Neural cell (in vitro differentiated cells): ENCODE measurements at regions not wholly inside any gene's neighbourhood (a gene's known extent, or its start where the extent isn't known, plus 50 kb on each side); places are given as distances from the start of the nearest gene placed in this dataset.

Experiments used
- CTCF ChIP-seq: fragments of 450-650 bp; IDR thresholded peaks from 2 replicates; pipeline ENCODE4 v1.5.1; 2014; ENCODE audit warnings: antibody characterized with exemption, mild to moderate bottlenecking, moderate library complexity; ENCODE audit not compliant: poor library complexity, severe bottlenecking
- EP300 ChIP-seq: fragments of 450-650 bp; conservative IDR thresholded peaks from 2 replicates; pipeline ENCODE4 v1.6.1; 2014; ENCODE audit warnings: antibody characterized with exemption, mild to moderate bottlenecking, moderate library complexity; ENCODE audit not compliant: poor library complexity, severe bottlenecking
- EZH2 ChIP-seq: fragments of 200-600, 300-800 bp; shearing (Covaris generic), sonication (generic); IDR thresholded peaks from 2 replicates; pipeline ENCODE4 v1.6.1; 2014; ENCODE audit warnings: antibody characterized with exemption, low read length, borderline replicate concordance, mild to moderate bottlenecking; ENCODE audit not compliant: insufficient read depth, poor library complexity, severe bottlenecking
- MXI1 ChIP-seq: fragments of 450-650 bp; conservative IDR thresholded peaks from 2 replicates; pipeline ENCODE4 v1.6.1; 2014; ENCODE audit warnings: antibody characterized with exemption, mild to moderate bottlenecking; ENCODE audit not compliant: poor library complexity, severe bottlenecking
- POLR2AphosphoS5 ChIP-seq: IDR thresholded peaks from 2 replicates; pipeline ENCODE4 v1.6.1; 2012
- SMC3 ChIP-seq: fragments of 450-650 bp; conservative IDR thresholded peaks from 2 replicates; pipeline ENCODE4 v1.6.1; 2014; ENCODE audit warnings: antibody characterized with exemption, mild to moderate bottlenecking, moderate library complexity; ENCODE audit not compliant: poor library complexity
- TAF1 ChIP-seq: IDR thresholded peaks from 2 replicates; pipeline ENCODE4 v1.6.1; 2012; ENCODE audit warnings: low read depth
- TF ChIP-seq, protein P1 (sequence below): IDR thresholded peaks from 2 replicates; pipeline ENCODE4 v1.6.1; 2012; ENCODE audit warnings: borderline replicate concordance

DNA sequence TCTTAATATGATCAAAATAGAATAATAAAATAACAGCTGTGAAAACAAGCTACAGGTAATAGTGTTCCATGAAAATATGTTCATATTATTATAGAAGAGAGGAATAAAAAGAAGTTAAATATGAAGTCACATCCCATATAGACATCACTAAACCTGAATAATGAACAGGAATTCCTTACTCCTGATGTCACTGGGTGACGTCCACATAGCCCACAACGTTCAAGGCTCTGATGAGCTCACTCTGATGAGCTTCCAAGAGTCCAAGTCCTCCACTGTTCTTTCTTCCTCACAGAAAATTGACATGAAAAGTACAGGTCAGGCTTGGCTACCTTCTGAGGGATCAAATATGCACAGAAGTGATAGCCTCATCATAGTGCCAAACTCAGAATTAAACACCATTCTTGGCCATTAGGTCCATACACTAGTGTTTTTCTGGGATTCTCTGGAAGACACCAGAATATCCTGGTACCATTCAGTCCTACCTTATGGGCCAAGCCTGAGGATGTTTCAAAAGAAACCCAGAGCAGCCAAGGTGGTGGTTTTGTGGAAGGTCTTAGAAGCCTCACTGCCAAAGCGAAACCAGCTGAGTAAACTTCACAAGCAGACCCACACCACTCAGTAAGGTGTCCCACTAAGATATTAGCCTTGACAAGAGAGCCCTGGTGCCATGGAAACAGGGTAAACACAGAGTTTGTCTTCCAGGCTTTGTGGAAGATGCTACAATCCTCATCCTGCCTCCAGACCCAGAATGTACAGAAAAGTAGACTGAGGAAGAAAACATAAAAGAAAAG, 138.4 kb upstream of the HHIP start:
- TF ChIP-seq CTCF (no peak), MXI1 (no peak), EP300 (no peak), POLR2AphosphoS5 (no peak), TAF1 (no peak), EZH2 (no peak), SMC3 (no peak)
- TF ChIP-seq, protein P1, sequence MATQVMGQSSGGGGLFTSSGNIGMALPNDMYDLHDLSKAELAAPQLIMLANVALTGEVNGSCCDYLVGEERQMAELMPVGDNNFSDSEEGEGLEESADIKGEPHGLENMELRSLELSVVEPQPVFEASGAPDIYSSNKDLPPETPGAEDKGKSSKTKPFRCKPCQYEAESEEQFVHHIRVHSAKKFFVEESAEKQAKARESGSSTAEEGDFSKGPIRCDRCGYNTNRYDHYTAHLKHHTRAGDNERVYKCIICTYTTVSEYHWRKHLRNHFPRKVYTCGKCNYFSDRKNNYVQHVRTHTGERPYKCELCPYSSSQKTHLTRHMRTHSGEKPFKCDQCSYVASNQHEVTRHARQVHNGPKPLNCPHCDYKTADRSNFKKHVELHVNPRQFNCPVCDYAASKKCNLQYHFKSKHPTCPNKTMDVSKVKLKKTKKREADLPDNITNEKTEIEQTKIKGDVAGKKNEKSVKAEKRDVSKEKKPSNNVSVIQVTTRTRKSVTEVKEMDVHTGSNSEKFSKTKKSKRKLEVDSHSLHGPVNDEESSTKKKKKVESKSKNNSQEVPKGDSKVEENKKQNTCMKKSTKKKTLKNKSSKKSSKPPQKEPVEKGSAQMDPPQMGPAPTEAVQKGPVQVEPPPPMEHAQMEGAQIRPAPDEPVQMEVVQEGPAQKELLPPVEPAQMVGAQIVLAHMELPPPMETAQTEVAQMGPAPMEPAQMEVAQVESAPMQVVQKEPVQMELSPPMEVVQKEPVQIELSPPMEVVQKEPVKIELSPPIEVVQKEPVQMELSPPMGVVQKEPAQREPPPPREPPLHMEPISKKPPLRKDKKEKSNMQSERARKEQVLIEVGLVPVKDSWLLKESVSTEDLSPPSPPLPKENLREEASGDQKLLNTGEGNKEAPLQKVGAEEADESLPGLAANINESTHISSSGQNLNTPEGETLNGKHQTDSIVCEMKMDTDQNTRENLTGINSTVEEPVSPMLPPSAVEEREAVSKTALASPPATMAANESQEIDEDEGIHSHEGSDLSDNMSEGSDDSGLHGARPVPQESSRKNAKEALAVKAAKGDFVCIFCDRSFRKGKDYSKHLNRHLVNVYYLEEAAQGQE: no peak
